22Rv1 (cell line): ENCODE measurements at regions not wholly inside any gene's neighbourhood (a gene's known extent, or its start where the extent isn't known, plus 50 kb on each side); places are given as distances from the start of the nearest gene placed in this dataset.

Experiments
- ZFX ChIP-seq: fragments of 450-650 bp; IDR thresholded peaks from 2 replicates; pipeline ENCODE4 v1.6.1; 2017; ENCODE audit warnings: antibody characterized with exemption, borderline replicate concordance
- TF ChIP-seq, protein P1 (sequence below): fragments of 450-650 bp; IDR thresholded peaks from 2 replicates; pipeline ENCODE4 v1.5.1; 2017; ENCODE audit warnings: mild to moderate bottlenecking

DNA sequence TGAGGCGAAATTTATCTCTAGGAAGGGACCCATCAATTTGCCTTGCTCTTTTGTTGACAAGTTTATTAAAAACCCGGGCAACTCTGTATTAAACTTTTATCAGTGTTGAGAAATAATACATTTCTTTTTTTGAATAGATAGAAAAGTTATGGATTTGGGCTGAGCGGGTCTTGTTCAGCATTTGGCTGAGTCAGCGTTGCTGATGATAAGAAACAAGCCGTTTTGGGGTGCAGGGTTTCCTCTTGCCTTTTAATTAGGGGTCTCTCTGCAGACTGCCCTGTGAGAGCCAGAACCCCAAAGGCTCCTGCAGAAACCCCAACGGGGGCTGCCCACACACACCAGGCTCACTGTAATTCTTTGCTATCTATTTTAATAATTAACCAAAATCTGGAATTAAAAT lies 82.1 kb upstream of the SLCO4A1 start:
- TF ChIP-seq, protein P1, sequence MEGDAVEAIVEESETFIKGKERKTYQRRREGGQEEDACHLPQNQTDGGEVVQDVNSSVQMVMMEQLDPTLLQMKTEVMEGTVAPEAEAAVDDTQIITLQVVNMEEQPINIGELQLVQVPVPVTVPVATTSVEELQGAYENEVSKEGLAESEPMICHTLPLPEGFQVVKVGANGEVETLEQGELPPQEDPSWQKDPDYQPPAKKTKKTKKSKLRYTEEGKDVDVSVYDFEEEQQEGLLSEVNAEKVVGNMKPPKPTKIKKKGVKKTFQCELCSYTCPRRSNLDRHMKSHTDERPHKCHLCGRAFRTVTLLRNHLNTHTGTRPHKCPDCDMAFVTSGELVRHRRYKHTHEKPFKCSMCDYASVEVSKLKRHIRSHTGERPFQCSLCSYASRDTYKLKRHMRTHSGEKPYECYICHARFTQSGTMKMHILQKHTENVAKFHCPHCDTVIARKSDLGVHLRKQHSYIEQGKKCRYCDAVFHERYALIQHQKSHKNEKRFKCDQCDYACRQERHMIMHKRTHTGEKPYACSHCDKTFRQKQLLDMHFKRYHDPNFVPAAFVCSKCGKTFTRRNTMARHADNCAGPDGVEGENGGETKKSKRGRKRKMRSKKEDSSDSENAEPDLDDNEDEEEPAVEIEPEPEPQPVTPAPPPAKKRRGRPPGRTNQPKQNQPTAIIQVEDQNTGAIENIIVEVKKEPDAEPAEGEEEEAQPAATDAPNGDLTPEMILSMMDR: no peak
- no peak for TF ChIP-seq ZFX
